ENCODE measurements at regions not wholly inside any gene's neighbourhood (a gene's known extent, or its start where the extent isn't known, plus 50 kb on each side); places are given as distances from the start of the nearest gene placed in this dataset.

DNA sequence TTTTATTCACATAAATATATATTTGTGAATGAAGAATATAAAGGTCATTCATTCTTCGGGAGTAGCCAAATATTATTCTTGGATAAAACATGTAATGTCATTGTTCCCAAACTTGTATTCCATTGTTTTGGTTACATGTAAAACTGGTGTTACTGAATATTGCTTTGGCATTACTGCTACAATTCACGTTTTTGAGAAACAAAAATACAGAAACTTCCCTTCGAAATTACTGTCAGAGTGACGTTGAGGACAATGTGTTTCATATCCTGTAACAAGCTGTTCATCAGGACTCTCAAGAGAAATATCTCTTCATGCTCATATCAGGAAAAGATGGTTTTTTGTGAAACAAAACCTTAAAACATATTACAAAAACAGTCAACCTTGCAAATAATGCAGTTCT lies 258.9 kb upstream of the DDX53 start:
- DNase-seq (ENCODE audit: low read depth): no peak
- TF ChIP-seq, protein P1, sequence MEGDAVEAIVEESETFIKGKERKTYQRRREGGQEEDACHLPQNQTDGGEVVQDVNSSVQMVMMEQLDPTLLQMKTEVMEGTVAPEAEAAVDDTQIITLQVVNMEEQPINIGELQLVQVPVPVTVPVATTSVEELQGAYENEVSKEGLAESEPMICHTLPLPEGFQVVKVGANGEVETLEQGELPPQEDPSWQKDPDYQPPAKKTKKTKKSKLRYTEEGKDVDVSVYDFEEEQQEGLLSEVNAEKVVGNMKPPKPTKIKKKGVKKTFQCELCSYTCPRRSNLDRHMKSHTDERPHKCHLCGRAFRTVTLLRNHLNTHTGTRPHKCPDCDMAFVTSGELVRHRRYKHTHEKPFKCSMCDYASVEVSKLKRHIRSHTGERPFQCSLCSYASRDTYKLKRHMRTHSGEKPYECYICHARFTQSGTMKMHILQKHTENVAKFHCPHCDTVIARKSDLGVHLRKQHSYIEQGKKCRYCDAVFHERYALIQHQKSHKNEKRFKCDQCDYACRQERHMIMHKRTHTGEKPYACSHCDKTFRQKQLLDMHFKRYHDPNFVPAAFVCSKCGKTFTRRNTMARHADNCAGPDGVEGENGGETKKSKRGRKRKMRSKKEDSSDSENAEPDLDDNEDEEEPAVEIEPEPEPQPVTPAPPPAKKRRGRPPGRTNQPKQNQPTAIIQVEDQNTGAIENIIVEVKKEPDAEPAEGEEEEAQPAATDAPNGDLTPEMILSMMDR (conservative IDR thresholded peaks at IDR 0.05; ENCODE audit: low read depth, low read length): no peak

DNA sequence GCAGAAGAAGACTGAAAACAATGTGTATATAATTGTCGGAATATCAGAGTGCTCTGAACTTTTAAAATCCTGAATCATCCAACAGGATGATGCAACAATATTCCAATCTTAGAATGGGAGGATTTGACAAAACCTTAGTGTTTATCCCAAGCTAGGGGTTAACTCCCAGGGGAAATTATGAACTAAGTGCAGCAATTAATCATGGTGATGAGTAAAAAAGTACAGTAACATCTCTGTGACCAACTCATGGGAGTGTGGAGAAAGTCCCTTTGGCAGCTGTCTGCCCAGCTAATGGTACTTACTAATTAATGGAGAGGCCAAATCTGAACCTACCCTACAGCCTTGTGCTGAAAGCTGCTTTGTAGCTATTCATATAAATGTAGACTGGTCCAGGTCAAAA lies 257.6 kb upstream of the DDX53 start:
- DNase-seq (ENCODE audit: low read depth): peak; percentile 23
- TF ChIP-seq, protein P1 (conservative IDR thresholded peaks at IDR 0.05; ENCODE audit: low read depth, low read length): no peak

More for the DNA sequence above, 258.9 kb upstream of the DDX53 start:
- no peak overlapping the region for H3K4me3 ChIP-seq (ENCODE audit: low read depth, low read length)

GRCh38 chrX:22746081-22746480 lies 253.7 kb upstream of the DDX53 start:
- TF ChIP-seq, protein P1 (conservative IDR thresholded peaks at IDR 0.05; ENCODE audit: low read depth, low read length): no peak
- H3K4me3 ChIP-seq (ENCODE audit: low read depth, low read length): no peak overlapping the region
- DNase-seq (ENCODE audit: low read depth): no peak

More for the DNA sequence above, 257.6 kb upstream of the DDX53 start:
- no peak overlapping the region for H3K4me3 ChIP-seq (ENCODE audit: low read depth, low read length)

GRCh38 chrX:22748093-22748999 lies 251.4 kb upstream of the DDX53 start:
- DNase-seq (ENCODE audit: low read depth): peak; percentile 57
- H3K4me3 ChIP-seq (ENCODE audit: low read depth, low read length): no peak overlapping the region
- TF ChIP-seq, protein P1 (conservative IDR thresholded peaks at IDR 0.05; ENCODE audit: low read depth, low read length): peak; percentile 71

- TF ChIP-seq, protein P1 (conservative IDR thresholded peaks at IDR 0.05; ENCODE audit: low read depth, low read length): no peak
- DNase-seq (ENCODE audit: low read depth): no peak
- no peak overlapping the region for H3K4me3 ChIP-seq (ENCODE audit: low read depth, low read length)
These were observed 240.8 kb upstream of the DDX53 start for GRCh38 chrX:22758807-22759481.

DNA sequence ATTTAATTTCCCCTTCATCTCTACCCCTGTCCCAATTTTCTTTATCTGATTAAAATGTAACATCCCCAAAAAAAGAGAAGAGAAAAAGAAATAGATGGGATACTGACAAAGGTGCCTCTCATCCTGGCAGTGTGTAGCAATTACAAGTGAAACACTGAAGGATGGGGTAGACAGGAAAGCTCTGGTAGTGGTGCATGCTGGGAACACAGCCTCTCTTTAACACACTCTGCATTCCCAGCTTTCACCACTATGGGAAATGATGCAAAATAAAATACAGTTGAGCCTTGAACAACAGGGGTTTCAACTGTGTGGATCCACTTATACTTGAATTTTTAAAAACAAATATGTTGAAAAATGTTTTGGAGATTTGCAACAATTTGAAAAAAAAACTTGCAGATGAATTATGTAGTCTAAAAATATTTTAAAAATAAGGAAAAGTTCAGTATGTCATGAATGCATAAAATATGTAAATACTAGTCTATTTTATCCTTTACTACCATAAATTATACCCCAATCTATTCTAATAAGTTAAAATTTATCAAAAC lies 239.2 kb upstream of the DDX53 start:
- DNase-seq (ENCODE audit: low read depth): peak; percentile 18
- H3K4me3 ChIP-seq (ENCODE audit: low read depth, low read length): no peak overlapping the region
- TF ChIP-seq, protein P1 (conservative IDR thresholded peaks at IDR 0.05; ENCODE audit: low read depth, low read length): no peak
